IMR-90 (cell line): ENCODE measurements at regions not wholly inside any gene's neighbourhood (a gene's known extent, or its start where the extent isn't known, plus 50 kb on each side); places are given as distances from the start of the nearest gene placed in this dataset.

Experiments used
- ATAC-seq: fragments of 200-7000 bp; cut with Tn5 transposase; 2 replicates; pipeline ENCODE4 v1.9.1; 2020; ENCODE audit warnings: low read depth, mild to moderate bottlenecking, moderate library complexity
- BruUV-seq: library from RNA; stranded (reverse); fragments of 400-500 nt; replicated peaks from 2 replicates; lab custom pipeline; 2021; lab: Mats Ljungman, UMichigan
- CTCF ChIA-PET: fragments of 300-600 bp; formaldehyde crosslinking; extraction: SDS; loops from one replicate; lab custom pipeline; 2021; ENCODE audit warnings: antibody characterized with exemption; lab: Yijun Ruan, JAX
- POLR2A ChIA-PET: fragments of 300-600 bp; sonication (Branson Sonifier 250); formaldehyde crosslinking; loops from one replicate; lab custom pipeline; 2022; ENCODE audit warnings: antibody characterized with exemption; ENCODE audit not compliant: unreplicated experiment; lab: Charles Lee
- DNase-seq: peaks from one replicate; pipeline ENCODE4 v3.0.0; 2013
- H2AFZ ChIP-seq: replicated peaks from 2 replicates; pipeline ENCODE3; 2013; ENCODE audit warnings: low read length, mild to moderate bottlenecking; ENCODE audit not compliant: poor library complexity
- H2AK5ac ChIP-seq: 2 replicates; pipeline ENCODE4 v1.6.1; 2013; ENCODE audit warnings: low read depth, low read length, inconsistent platforms
- H2AK9ac ChIP-seq: replicated peaks from 2 replicates; pipeline ENCODE3; 2013; ENCODE audit warnings: mild to moderate bottlenecking, low read depth, low read length, moderate library complexity; ENCODE audit not compliant: poor library complexity
- H2BK120ac ChIP-seq: 2 replicates; pipeline ENCODE4 v1.6.1; 2013; ENCODE audit warnings: low read depth, low read length, inconsistent platforms
- H2BK15ac ChIP-seq: 3 replicates; pipeline ENCODE4 v1.6.1; 2013; ENCODE audit warnings: low read depth, low read length, inconsistent platforms
- H2BK20ac ChIP-seq: 2 replicates; pipeline ENCODE4 v1.6.1; 2013; ENCODE audit warnings: low read depth, mild to moderate bottlenecking, inconsistent platforms, low read length, moderate library complexity
- H2BK5ac ChIP-seq: 2 replicates; pipeline ENCODE4 v1.6.1; 2013; ENCODE audit warnings: mild to moderate bottlenecking, low read depth, low read length, inconsistent platforms; ENCODE audit not compliant: poor library complexity, severe bottlenecking
- H3K14ac ChIP-seq: replicated peaks from 2 replicates; pipeline ENCODE4 v1.6.1; 2013; ENCODE audit warnings: low read depth, low read length, inconsistent platforms
- H3K18ac ChIP-seq: 2 replicates; pipeline ENCODE4 v1.6.1; 2013; ENCODE audit warnings: low read depth, low read length, control low read depth
- H3K23ac ChIP-seq: 2 replicates; pipeline ENCODE4 v1.6.1; 2013; ENCODE audit warnings: low read depth, low read length, inconsistent platforms
- H3K27ac ChIP-seq: 2 replicates; pipeline ENCODE4 v1.5.1; 2013; ENCODE audit warnings: mild to moderate bottlenecking, control low read depth, low read length; ENCODE audit not compliant: insufficient read depth
- H3K27me3 ChIP-seq: 2 replicates; pipeline ENCODE4 v1.6.1; 2013; ENCODE audit warnings: low read length; ENCODE audit not compliant: control insufficient read depth, insufficient read depth
- H3K36me3 ChIP-seq: 2 replicates; pipeline ENCODE4 v1.6.1; 2013; ENCODE audit warnings: low read length, mixed read lengths; ENCODE audit not compliant: control insufficient read depth, insufficient read depth
- H3K4ac ChIP-seq: 2 replicates; pipeline ENCODE4 v1.6.1; 2013; ENCODE audit warnings: low read depth, low read length, inconsistent platforms
- H3K4me1 ChIP-seq: 2 replicates; pipeline ENCODE4 v1.6.1; 2013; ENCODE audit warnings: low read length, mixed read lengths; ENCODE audit not compliant: control insufficient read depth, insufficient read depth
- H3K4me2 ChIP-seq: 2 replicates; pipeline ENCODE4 v1.6.1; 2013; ENCODE audit warnings: low read depth, mild to moderate bottlenecking, control low read depth, low read length, moderate library complexity
- H3K4me3 ChIP-seq: 2 replicates; pipeline ENCODE4 v1.5.1; 2013; ENCODE audit warnings: low read depth, mild to moderate bottlenecking, control low read depth, low read length, moderate library complexity; ENCODE audit not compliant: insufficient read depth
- H3K56ac ChIP-seq: 2 replicates; pipeline ENCODE4 v1.6.1; 2013; ENCODE audit warnings: low read length, inconsistent platforms; ENCODE audit not compliant: insufficient read depth; ENCODE audit errors: extremely low read depth
- H3K79me1 ChIP-seq, 2 experiments: 2 replicates each; pipeline ENCODE4 v1.6.1; 2013; ENCODE audit warnings: low read length in 2 of 2, inconsistent platforms in 1 of 2, low read depth in 1 of 2
- H3K9ac ChIP-seq: 2 replicates; pipeline ENCODE4 v1.6.1; 2013; ENCODE audit warnings: low read depth, low read length, control low read depth
- H3K9me1 ChIP-seq: 2 replicates; pipeline ENCODE4 v1.6.1; 2013; ENCODE audit warnings: low read length, inconsistent platforms; ENCODE audit not compliant: insufficient read depth
- H3K9me3 ChIP-seq: 2 replicates; pipeline ENCODE4 v1.6.1; 2013; ENCODE audit warnings: low read length; ENCODE audit not compliant: control insufficient read depth, insufficient read depth
- H4K20me1 ChIP-seq: 2 replicates; pipeline ENCODE4 v1.6.1; 2013; ENCODE audit warnings: low read length, inconsistent platforms; ENCODE audit not compliant: insufficient read depth
- H4K5ac ChIP-seq: 2 replicates; pipeline ENCODE4 v1.6.1; 2013; ENCODE audit warnings: mild to moderate bottlenecking, low read depth, low read length, control low read depth
- H4K8ac ChIP-seq, 2 experiments: 2 replicates each; pipeline ENCODE4 v1.6.1; 2013; ENCODE audit warnings: low read depth in 2 of 2, low read length in 2 of 2, control low read depth in 1 of 2, inconsistent platforms in 1 of 2
- H4K91ac ChIP-seq: 2 replicates; pipeline ENCODE4 v1.6.1; 2013; ENCODE audit warnings: low read depth, low read length, inconsistent platforms; ENCODE audit not compliant: insufficient read depth
- CEBPB ChIP-seq: IDR thresholded peaks from 2 replicates; pipeline ENCODE4 v1.6.1; 2012; ENCODE audit warnings: low read depth, low read length, improper control_type of control experiment
- SMC3 ChIP-seq: fragments of 150-350 bp; IDR thresholded peaks from 2 replicates; pipeline ENCODE4 v1.6.1; 2016; ENCODE audit warnings: low read depth, mild to moderate bottlenecking, antibody characterized with exemption, low read length, moderate library complexity
- WGBS, 2 experiments: methylation state at CpG; one replicate each; pipeline versions ENCODE4 v1.1.5 to v1.1.7; 2013; ENCODE audit warnings: missing lambda C conversion rate in 2 of 2; ENCODE audit not compliant: insufficient read length in 1 of 2; ENCODE audit errors: extremely low coverage in 2 of 2; 5-methylcytosine and 5-hydroxymethylcytosine counted together
- dilution Hi-C: fragments of 300-500 bp; cut with HindIII; formaldehyde crosslinking; loops from one replicate; pipeline ENCODE4 v1.14.3; 2018; ENCODE audit warnings: low sequenced_read_pairs; ENCODE audit not compliant: unreplicated experiment
- in situ Hi-C: fragments of 300-500 bp; cut with MboI; formaldehyde crosslinking; loops from 3 replicates; pipeline ENCODE4 v1.14.3; 2019; ENCODE audit warnings: low sequenced_read_pairs, inconsistent platforms, mixed read lengths
- intact Hi-C: fragments of 100-400 bp; cut with micrococcal nuclease; formaldehyde crosslinking; loops from 2 replicates; pipeline ENCODE4 v1.10.0; 2022

- Histone ChIP-seq H3K4me2 (no peak overlapping the region), H3K27ac (no peak overlapping the region), H3K79me1 (no peaks in the 10 kb centered on the region), H2AK5ac (no peak overlapping the region), H4K8ac (no peak overlapping the region), H3K18ac (no peak overlapping the region), H3K36me3 (no peaks in the 10 kb centered on the region), H3K9ac (no peak overlapping the region), H2BK15ac (no peak overlapping the region), H3K14ac (no peak overlapping the region), H3K4me1 (no peaks in the 10 kb centered on the region), H2AK9ac (no peak overlapping the region), H2BK120ac (no peak overlapping the region), H4K20me1 (no peaks in the 10 kb centered on the region), H3K4me3 (no peak overlapping the region), H3K4ac (no peak overlapping the region), H3K9me3 (peaks cover 4% of the 10 kb centered on the region), H3K56ac (no peak overlapping the region), H4K5ac (no peak overlapping the region), H3K27me3 (no peaks in the 10 kb centered on the region), H4K91ac (no peak overlapping the region), H2BK20ac (no peak overlapping the region), H2AFZ (no peak overlapping the region), H3K23ac (no peak overlapping the region), H3K9me1 (no peaks in the 10 kb centered on the region), H2BK5ac (no peak overlapping the region)
- POLR2A ChIA-PET: no interaction called here
- no peak for ATAC-seq
- CTCF ChIA-PET: no interaction called here
- no TSS peak for BruUV-seq
- TF ChIP-seq CEBPB: no peak
- no peak for TF ChIP-seq SMC3
- dilution Hi-C loops (no loop called here), in situ Hi-C loops (no loop called here), intact Hi-C loops (no loop called here)
- DNase-seq: no peak
- WGBS, 2 experiments: no CpG with 5 or more reads among the region's 2 CpGs
Measured at GRCh38 chr3:96734273-96735009, 80.0 kb upstream of the EPHA6 start.
